GM18870 (cell line): ENCODE measurements at regions not wholly inside any gene's neighbourhood (a gene's known extent, or its start where the extent isn't known, plus 50 kb on each side); places are given as distances from the start of the nearest gene placed in this dataset.

Experiments
- ATAC-seq: cut with Tn5 transposase; IDR thresholded peaks from one replicate; pipeline ENCODE4 v1.9.1; 2021; ENCODE audit warnings: moderate library complexity; ENCODE audit not compliant: unreplicated experiment

- no peak for ATAC-seq
Observed at GRCh38 chr4:45795135-45795534, 328.7 kb downstream of the GABRG1 start.

DNA sequence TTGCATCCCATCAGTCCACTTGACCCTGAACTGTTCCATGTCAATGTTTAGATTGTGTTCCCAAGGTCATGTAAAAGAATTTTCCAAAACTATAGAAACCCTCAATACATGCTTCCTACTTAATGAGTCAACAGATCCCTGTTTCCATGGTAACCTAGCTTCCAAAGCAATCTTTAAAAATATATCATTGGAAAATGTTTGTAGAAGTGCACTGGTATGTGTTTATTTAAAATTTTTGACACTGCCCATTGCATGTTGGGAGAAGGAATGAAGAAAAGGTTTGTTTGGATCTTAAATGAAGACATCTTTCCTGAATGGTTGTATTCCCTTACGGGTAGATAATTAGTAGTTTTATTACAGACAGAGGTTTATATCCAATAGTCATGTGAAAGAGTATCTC is 345.3 kb downstream of the GABRG1 start:
- no peak for ATAC-seq

DNA sequence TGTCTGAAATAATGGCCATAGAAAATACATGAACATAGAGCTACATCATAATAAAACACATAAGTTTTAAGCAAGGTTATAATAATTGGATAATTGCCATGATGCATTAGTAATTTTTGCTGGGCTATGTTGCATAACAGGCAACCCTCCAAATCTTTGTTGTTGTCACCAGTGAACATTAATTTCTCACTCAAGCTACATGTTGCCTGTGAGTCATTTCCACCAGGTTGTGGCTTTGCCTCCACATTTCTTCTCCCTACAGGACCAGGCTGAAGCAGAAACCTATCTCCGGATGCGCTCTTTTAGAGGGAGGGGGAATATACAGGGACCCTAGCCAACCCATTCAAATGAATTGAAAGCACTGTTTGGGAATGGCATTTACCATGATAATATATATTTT is 347.7 kb downstream of the GABRG1 start:
- ATAC-seq, result no peak

DNA sequence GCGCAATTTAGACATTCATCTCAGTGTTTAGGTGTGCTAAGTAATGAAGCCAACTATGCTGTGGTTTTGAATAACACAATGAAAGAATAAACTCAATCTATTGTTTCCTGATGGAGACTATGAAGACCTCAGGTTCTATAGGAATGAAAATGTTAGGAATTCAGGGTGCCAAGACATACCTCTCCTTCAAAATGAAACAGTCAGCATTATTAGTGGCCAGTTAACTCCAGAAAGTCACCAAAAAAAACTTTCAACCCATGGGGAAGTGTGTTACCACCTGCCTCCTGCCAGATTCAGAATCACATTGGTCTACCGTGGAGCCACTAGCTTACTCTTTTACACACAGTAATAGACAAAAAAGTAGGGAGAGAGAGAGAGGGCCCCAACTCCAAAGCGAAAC is 352.9 kb downstream of the GABRG1 start:
- no peak for ATAC-seq

DNA sequence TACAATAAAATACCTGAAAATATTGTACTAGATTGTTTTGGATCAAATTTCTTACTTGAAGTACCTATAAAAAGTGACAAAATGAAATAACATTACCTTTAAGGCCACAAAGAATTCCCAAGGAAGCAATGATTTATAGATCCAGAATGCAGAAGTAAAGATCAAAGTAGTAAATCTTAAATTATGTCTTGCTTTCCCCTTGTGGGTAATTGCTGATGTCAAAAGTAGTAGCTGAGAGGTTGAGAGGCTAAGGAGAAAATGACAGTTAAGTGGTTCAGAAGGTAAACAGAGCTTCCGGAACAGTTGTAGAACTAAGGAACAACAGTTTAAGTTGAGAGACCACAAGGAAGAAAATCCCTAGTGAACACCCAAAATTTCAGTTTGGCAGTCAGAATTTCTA is 358.3 kb downstream of the GABRG1 start:
- ATAC-seq, result no peak

DNA sequence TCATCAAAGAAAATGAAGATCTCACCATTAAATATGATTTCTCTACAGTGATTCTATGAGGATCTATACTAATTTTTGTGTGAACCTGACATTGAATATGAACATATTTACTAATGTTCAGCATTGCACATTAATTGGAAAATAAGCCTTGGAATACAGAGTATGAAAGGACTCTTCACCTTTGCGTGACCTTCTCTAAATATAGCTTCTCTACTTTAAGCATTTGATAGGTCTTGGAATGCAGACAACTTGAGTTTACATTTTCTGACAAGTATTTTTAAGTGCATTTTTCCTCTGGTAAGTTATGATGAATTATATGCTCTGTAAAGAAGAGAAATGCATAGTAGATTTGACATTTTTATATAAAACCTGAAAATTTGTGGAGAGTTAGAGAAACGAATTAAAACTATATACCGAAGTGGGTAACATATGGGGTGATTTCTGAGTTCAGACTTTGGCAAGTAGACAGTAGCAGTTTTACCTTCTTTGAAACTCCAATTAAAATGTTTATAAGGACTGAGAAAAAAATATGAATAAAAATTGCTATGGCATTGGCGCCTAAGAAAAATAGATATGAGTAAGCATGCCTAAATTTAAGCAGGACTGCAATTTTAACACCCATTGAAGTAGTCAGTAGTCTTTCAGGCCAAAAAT is 371.9 kb downstream of the GABRG1 start:
- no peak for ATAC-seq

- ATAC-seq, result no peak
Observed at GRCh38 chr4:45750721-45751120, 373.1 kb downstream of the GABRG1 start.

GRCh38 chr4:45745741-45746140 is 378.1 kb downstream of the GABRG1 start:
- no peak for ATAC-seq

DNA sequence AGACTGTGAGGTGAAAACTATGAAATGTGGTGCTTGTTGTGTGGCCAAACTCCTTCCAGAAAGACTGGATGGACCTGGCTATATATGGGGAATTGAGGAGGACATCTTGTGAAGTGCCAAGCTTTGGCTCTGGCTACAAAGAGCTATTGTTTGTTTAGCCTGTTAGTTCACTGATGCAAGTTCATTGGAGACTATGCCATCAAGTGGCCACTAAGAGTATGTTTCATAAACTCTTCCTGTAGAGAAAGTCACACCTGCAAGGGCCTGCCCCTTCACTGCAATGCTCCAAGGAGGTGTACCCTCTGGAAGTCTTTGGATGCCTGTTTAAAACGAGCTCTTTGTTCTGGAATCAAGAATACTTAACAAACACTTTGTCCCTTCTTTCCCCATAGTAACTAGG is 382.0 kb downstream of the GABRG1 start:
- no peak for ATAC-seq

DNA sequence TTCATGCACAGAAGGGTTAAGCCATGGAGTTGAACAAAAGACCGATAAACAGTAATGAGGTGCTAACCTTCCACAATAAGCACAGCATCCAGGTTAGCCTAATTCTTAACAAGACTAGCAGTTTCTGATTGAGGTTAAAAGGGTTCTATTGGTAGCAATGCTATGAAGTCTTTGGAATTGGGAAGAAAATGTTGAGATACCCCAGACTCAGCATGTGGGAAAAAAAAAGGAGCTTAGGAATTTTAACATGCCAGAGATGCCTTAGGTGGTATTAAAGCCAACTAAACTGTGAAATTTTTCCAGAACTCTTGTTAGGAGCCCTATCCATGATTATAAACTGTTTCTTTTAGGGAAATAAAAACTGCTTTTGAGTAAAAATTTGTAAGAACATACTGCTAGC is 391.7 kb downstream of the GABRG1 start:
- no peak for ATAC-seq

GRCh38 chr4:45716093-45716492 is 407.8 kb downstream of the GABRG1 start:
- no peak for ATAC-seq

DNA sequence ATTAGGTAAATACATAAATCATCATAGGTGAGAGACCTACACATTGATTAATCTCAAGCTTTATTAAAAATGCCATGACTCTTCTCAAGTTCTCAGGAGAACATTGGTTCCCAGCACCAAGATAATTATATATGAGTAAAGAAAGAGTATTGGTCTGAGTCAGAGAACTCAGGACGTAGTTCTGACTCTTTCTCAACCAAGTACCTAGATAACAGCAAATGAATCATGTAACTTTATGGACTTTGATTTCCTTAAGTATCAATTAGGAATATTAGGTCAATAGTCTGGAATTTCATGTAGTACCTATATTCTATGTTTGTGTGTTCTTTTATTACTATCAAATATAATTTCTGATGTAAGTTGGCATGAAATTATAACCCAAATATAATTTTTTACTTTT is 409.9 kb downstream of the GABRG1 start:
- no peak for ATAC-seq

DNA sequence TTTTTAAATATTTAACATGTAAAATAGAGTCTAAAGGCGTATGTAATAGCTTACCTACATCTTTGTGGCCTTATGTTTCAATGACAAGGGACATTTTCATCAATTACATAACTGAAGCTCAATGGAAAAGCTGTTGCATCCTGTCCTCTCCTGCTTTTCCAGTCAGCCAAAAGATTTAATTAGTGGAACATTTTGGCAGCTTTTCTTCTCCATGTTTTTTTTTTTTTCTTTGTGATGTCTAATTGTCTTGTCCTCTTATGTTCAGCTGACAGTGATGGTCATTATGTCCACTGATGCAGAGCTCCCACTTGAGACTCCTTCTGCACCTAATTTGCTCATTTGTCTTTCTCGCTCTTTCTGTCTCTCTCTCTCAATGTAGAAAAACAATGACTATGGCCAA is 422.2 kb downstream of the GABRG1 start:
- ATAC-seq, result no peak

DNA sequence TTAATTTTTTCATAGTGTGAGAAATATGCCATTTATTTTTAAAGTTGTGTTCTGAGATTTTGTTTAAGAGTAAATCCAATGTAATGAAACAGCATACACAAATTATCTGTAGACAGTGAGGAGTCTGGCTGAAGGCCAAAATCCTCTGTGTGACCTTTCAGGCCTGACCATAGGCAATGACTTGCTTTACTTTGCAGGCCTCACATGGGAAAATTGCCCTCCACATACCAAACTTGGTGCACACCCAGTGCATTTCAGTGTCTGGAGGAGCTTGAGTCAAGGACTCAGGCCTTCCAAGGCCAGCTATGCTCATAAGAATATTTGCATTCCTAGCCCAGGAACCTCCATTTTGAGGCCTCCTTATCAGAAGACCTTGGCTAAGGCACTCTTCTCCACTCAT is 430.1 kb downstream of the GABRG1 start:
- no peak for ATAC-seq

GRCh38 chr4:45692131-45692735 is 431.6 kb downstream of the GABRG1 start:
- no peak for ATAC-seq

DNA sequence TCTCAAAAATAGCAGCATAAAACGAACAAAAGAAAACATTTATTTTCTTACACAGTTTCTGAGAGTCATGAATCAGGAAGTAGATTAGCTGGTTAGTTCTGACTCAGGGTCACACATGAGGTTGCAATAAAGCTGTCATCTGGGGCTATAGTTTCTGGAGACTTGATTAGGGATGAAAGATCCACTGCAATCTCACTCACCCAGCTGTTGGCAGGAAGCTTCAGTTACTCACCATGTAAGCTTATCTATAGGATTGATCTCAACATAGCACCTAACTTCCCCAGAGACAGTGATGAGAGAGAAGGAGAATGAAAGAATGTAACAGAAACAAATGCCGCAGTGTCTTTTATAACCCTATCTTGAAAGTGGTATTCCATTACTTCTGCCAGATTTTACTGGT is 435.5 kb downstream of the GABRG1 start:
- ATAC-seq, result no peak

GRCh38 chr4:45679411-45679810 is 444.4 kb downstream of the GABRG1 start:
- ATAC-seq, result no peak

- ATAC-seq, result no peak
Observed at GRCh38 chr4:45668128-45668527, 455.7 kb downstream of the GABRG1 start.

DNA sequence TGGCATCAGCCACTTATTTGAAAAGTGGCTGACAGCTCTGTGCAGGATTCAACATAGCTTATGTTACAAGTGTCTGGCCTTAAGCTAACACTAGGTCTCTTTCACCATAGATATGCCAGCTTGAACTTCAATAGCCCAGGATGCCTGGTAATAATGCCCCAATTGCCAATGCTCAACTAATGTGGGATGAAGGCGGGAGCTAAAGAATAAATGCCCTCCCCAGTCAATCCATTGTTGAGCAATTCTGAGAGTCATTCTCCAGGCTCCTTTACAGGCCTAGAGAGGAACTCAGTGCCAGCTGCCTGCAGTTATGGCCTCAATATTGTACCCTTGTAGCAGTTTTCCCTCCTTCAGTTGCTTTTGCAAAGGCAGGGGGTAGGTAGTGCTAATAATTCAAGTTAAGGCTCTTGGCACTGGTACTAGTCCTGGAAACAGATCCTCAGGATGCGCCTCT is 460.2 kb downstream of the GABRG1 start:
- ATAC-seq, result no peak

- ATAC-seq, result no peak
Observed at GRCh38 chr4:45663003-45663402, 460.9 kb downstream of the GABRG1 start.

DNA sequence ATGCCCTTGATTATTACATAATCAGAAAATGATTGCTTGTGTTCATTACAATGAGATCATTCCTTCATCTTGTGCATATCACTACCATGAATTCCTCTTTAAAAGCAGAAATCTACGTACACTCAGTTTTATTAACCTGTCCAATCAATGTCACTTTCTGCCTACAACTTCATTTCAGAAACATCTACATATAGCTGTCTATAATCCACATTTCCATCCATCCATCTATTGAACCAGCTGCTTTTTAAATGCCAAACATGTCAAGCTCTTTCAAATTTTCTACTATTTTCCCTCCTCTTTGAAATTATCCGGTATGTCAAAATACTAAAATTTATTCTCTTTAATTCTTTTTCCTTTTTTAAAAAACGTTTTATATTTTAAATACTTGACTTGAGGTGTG is 462.0 kb downstream of the GABRG1 start:
- ATAC-seq, result no peak

DNA sequence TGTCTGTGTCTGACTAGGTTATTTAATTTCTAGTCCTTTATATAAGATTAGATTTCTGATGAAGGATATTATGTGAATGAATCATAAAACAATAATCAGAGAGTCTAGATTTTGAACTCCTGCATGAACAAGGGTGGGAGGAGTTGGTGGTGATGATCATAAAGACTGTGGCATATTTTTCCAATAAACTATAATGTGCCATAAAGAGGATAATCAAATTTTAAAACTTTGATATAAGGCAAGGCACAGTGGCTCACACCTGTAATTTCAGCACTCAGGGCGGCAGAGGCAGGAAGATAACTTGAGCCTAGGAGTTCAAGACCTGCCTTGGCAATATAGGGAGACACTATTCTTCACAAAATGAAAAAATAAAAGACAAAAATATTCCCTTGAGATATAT is 473.3 kb downstream of the GABRG1 start:
- no peak for ATAC-seq

- no peak for ATAC-seq
Observed at GRCh38 chr4:45648846-45649245, 475.0 kb downstream of the GABRG1 start.
